Right lobe of liver (tissue), 4 donors: ENCODE measurements at regions not wholly inside any gene's neighbourhood (a gene's known extent, or its start where the extent isn't known, plus 50 kb on each side); places are given as distances from the start of the nearest gene placed in this dataset.

Experiments
- POLR2A ChIP-seq: fragments of 450-650 bp; IDR thresholded peaks from one replicate; pipeline ENCODE4 v1.6.1; 2017; ENCODE audit warnings: antibody characterized with exemption, mild to moderate bottlenecking
- TF ChIP-seq, protein P1 (sequence below), 4 donors: fragments of 200-600 bp in 3 of 4; fragments of 450-650 bp in 1 of 4; IDR thresholded peaks; one replicate each; pipeline versions ENCODE4 v1.5.1 to v1.8.0; 2016 to 2022; ENCODE audit warnings: antibody characterized with exemption in 4 of 4, mild to moderate bottlenecking in 2 of 4
- donor health status: DM: no; HTN: no; CAD: no.
- donor health status: DM: no; HTN: no; CAD: no.
- donor health status: DM: no; HTN: yes; CAD: no.

DNA sequence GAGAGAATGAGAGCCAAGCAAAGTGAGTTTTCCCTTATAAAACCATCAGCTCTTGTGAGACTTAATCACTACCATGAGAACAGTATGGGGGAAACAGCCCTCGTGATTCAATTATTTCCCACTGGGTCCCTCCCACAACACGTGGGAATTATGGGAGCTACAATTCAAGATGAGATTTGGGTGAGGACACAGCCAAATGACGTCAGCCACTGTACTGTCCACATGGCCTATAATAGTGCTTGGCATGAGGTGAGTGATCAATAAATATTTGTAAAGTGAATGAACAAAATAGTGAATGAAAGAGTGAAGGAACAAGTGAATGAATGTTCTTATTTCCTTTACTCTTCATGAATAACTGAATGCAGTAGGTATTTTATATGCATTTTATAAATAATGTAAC lies 199.1 kb upstream of the GOT2 start:
- TF ChIP-seq, protein P1, sequence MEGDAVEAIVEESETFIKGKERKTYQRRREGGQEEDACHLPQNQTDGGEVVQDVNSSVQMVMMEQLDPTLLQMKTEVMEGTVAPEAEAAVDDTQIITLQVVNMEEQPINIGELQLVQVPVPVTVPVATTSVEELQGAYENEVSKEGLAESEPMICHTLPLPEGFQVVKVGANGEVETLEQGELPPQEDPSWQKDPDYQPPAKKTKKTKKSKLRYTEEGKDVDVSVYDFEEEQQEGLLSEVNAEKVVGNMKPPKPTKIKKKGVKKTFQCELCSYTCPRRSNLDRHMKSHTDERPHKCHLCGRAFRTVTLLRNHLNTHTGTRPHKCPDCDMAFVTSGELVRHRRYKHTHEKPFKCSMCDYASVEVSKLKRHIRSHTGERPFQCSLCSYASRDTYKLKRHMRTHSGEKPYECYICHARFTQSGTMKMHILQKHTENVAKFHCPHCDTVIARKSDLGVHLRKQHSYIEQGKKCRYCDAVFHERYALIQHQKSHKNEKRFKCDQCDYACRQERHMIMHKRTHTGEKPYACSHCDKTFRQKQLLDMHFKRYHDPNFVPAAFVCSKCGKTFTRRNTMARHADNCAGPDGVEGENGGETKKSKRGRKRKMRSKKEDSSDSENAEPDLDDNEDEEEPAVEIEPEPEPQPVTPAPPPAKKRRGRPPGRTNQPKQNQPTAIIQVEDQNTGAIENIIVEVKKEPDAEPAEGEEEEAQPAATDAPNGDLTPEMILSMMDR (IDR thresholded peaks at IDR 0.05): no peak
- no peak for TF ChIP-seq POLR2A
